DND-41 (cell line): ENCODE measurements at regions not wholly inside any gene's neighbourhood (a gene's known extent, or its start where the extent isn't known, plus 50 kb on each side); places are given as distances from the start of the nearest gene placed in this dataset.
A peak's percentile ranks its signal among the peaks of the same experiment; 100 is the strongest.

ENCODE experiments used
- CTCF ChIP-seq: IDR thresholded peaks from 2 replicates; pipeline ENCODE4 v1.5.1; 2012; ENCODE audit warnings: borderline replicate concordance, low read length, moderate library complexity, mild to moderate bottlenecking; ENCODE audit not compliant: poor library complexity, severe bottlenecking; ENCODE audit errors: extremely low read depth
- EZH2 ChIP-seq: IDR thresholded peaks from 3 replicates; pipeline ENCODE4 v1.6.1; 2012; ENCODE audit warnings: borderline replicate concordance, low read depth, mild to moderate bottlenecking, moderate library complexity, low read length, inconsistent platforms; ENCODE audit not compliant: severe bottlenecking

- TF ChIP-seq EZH2 (no peak), CTCF (peak; percentile 25)
Measured at GRCh38 chr11:134589129-134589528, 177.1 kb upstream of the B3GAT1 start.
